IPS-18a (cell line): ENCODE measurements at regions not wholly inside any gene's neighbourhood (a gene's known extent, or its start where the extent isn't known, plus 50 kb on each side); places are given as distances from the start of the nearest gene placed in this dataset.
"Not testable (repeated sequence)": the region's sequence is repeated elsewhere in the genome, so short reads cannot be mapped to it uniquely, and the experiment has no call there.

ENCODE experiments used
- H3K27ac ChIP-seq: one replicate; pipeline ENCODE4 v1.5.1; 2013; ENCODE audit warnings: low read length
- H3K27me3 ChIP-seq: one replicate; pipeline ENCODE4 v1.6.1; 2013; ENCODE audit warnings: mild to moderate bottlenecking, low read length; ENCODE audit not compliant: control insufficient read depth, insufficient read depth
- H3K36me3 ChIP-seq: one replicate; pipeline ENCODE4 v1.6.1; 2013; ENCODE audit warnings: low read depth, low read length; ENCODE audit not compliant: control insufficient read depth
- H3K4me1 ChIP-seq: one replicate; pipeline ENCODE4 v1.6.1; 2013; ENCODE audit warnings: low read depth, low read length; ENCODE audit not compliant: control insufficient read depth
- H3K4me3 ChIP-seq: one replicate; pipeline ENCODE4 v1.5.1; 2013; ENCODE audit warnings: low read length
- H3K9ac ChIP-seq: one replicate; pipeline ENCODE4 v1.6.1; 2013; ENCODE audit warnings: mild to moderate bottlenecking, low read length, moderate library complexity
- H3K9me3 ChIP-seq: one replicate; pipeline ENCODE4 v1.6.1; 2013; ENCODE audit warnings: low read depth, low read length; ENCODE audit not compliant: control insufficient read depth

GRCh38 chr6:90678049-90678779 lies 91.3 kb upstream of the MAP3K7 start:
- H3K27me3 ChIP-seq = no peaks in the 10 kb centered on the region
- H3K36me3 ChIP-seq = no peaks in the 10 kb centered on the region
- H3K27ac ChIP-seq = no peak overlapping the region
- no peak overlapping the region for H3K9ac ChIP-seq
- no peaks in the 10 kb centered on the region for H3K9me3 ChIP-seq
- H3K4me3 ChIP-seq = no peak overlapping the region
- H3K4me1 ChIP-seq = peaks cover 27% of the 10 kb centered on the region

- H3K4me3 ChIP-seq = no peak overlapping the region
- no peak overlapping the region for H3K27ac ChIP-seq
- no peaks in the 10 kb centered on the region for H3K9me3 ChIP-seq
- peaks cover 27% of the 10 kb centered on the region for H3K4me1 ChIP-seq
- H3K36me3 ChIP-seq = no peaks in the 10 kb centered on the region
- no peak overlapping the region for H3K9ac ChIP-seq
- no peaks in the 10 kb centered on the region for H3K27me3 ChIP-seq
Observed at GRCh38 chr6:90677440-90677839, 90.6 kb upstream of the MAP3K7 start.

- Histone ChIP-seq H3K27me3 (no peaks in the 10 kb centered on the region), H3K4me1 (peaks cover 27% of the 10 kb centered on the region), H3K9ac (no peak overlapping the region), H3K36me3 (no peaks in the 10 kb centered on the region), H3K9me3 (no peaks in the 10 kb centered on the region), H3K27ac (no peak overlapping the region), H3K4me3 (no peak overlapping the region)
Observed at GRCh38 chr6:90676516-90677300, 89.8 kb upstream of the MAP3K7 start.

GRCh38 chr6:90675107-90675506 lies 88.2 kb upstream of the MAP3K7 start:
- H3K4me3 ChIP-seq, H3K27me3 ChIP-seq, H3K27ac ChIP-seq, H3K36me3 ChIP-seq, H3K9ac ChIP-seq, H3K9me3 ChIP-seq: not testable (repeated sequence)
- peaks cover 27% of the 10 kb centered on the region for H3K4me1 ChIP-seq

- not testable (repeated sequence) for H3K9ac ChIP-seq, H3K27ac ChIP-seq, H3K36me3 ChIP-seq, H3K4me3 ChIP-seq, H3K9me3 ChIP-seq, H3K27me3 ChIP-seq
- peaks cover 37% of the 10 kb centered on the region for H3K4me1 ChIP-seq
Observed at GRCh38 chr6:90674077-90674476, 87.2 kb upstream of the MAP3K7 start.

- H3K9ac ChIP-seq = no peak overlapping the region
- no peak overlapping the region for H3K4me3 ChIP-seq
- H3K4me1 ChIP-seq = peaks cover 13% of the 10 kb centered on the region
- H3K27me3 ChIP-seq = no peaks in the 10 kb centered on the region
- H3K9me3 ChIP-seq = no peaks in the 10 kb centered on the region
- H3K27ac ChIP-seq = no peak overlapping the region
- no peaks in the 10 kb centered on the region for H3K36me3 ChIP-seq
Observed at GRCh38 chr6:90669846-90670245, 83.0 kb upstream of the MAP3K7 start.

GRCh38 chr6:90669420-90669819 lies 82.5 kb upstream of the MAP3K7 start:
- Histone ChIP-seq H3K4me1 (peaks cover 13% of the 10 kb centered on the region), H3K9ac (no peak overlapping the region), H3K27me3 (no peaks in the 10 kb centered on the region), H3K4me3 (no peak overlapping the region), H3K9me3 (no peaks in the 10 kb centered on the region), H3K36me3 (no peaks in the 10 kb centered on the region), H3K27ac (no peak overlapping the region)

- Histone ChIP-seq H3K4me1 (peaks cover 13% of the 10 kb centered on the region), H3K36me3 (no peaks in the 10 kb centered on the region), H3K27me3 (no peaks in the 10 kb centered on the region), H3K9ac (no peak overlapping the region), H3K27ac (no peak overlapping the region), H3K9me3 (no peaks in the 10 kb centered on the region), H3K4me3 (no peak overlapping the region)
Observed at GRCh38 chr6:90668141-90668540, 81.3 kb upstream of the MAP3K7 start.

GRCh38 chr6:90663873-90664272 lies 77.0 kb upstream of the MAP3K7 start:
- peaks cover 1% of the 10 kb centered on the region for H3K4me1 ChIP-seq
- peaks cover 3% of the 10 kb centered on the region for H3K9me3 ChIP-seq
- H3K27ac ChIP-seq = no peak overlapping the region
- H3K4me3 ChIP-seq = no peak overlapping the region
- no peak overlapping the region for H3K9ac ChIP-seq
- no peaks in the 10 kb centered on the region for H3K27me3 ChIP-seq
- no peaks in the 10 kb centered on the region for H3K36me3 ChIP-seq

- H3K9me3 ChIP-seq = peaks cover 3% of the 10 kb centered on the region
- H3K27ac ChIP-seq = no peak overlapping the region
- H3K36me3 ChIP-seq = no peaks in the 10 kb centered on the region
- H3K4me1 ChIP-seq = no peaks in the 10 kb centered on the region
- H3K4me3 ChIP-seq = no peak overlapping the region
- H3K27me3 ChIP-seq = no peaks in the 10 kb centered on the region
- no peak overlapping the region for H3K9ac ChIP-seq
Observed at GRCh38 chr6:90663106-90663505, 76.2 kb upstream of the MAP3K7 start.

GRCh38 chr6:90660931-90661330 lies 74.1 kb upstream of the MAP3K7 start:
- H3K27me3 ChIP-seq = no peaks in the 10 kb centered on the region
- H3K36me3 ChIP-seq = no peaks in the 10 kb centered on the region
- no peak overlapping the region for H3K9ac ChIP-seq
- H3K9me3 ChIP-seq = peaks cover 3% of the 10 kb centered on the region
- no peak overlapping the region for H3K27ac ChIP-seq
- H3K4me3 ChIP-seq = no peak overlapping the region
- no peaks in the 10 kb centered on the region for H3K4me1 ChIP-seq

GRCh38 chr6:90658497-90658896 lies 71.6 kb upstream of the MAP3K7 start:
- Histone ChIP-seq H3K4me3 (no peak overlapping the region), H3K9me3 (peaks cover 3% of the 10 kb centered on the region), H3K36me3 (no peaks in the 10 kb centered on the region), H3K4me1 (no peaks in the 10 kb centered on the region), H3K27me3 (no peaks in the 10 kb centered on the region), H3K27ac (no peak overlapping the region), H3K9ac (no peak overlapping the region)
